ENCODE measurements at regions not wholly inside any gene's neighbourhood (a gene's known extent, or its start where the extent isn't known, plus 50 kb on each side); places are given as distances from the start of the nearest gene placed in this dataset.

DNA sequence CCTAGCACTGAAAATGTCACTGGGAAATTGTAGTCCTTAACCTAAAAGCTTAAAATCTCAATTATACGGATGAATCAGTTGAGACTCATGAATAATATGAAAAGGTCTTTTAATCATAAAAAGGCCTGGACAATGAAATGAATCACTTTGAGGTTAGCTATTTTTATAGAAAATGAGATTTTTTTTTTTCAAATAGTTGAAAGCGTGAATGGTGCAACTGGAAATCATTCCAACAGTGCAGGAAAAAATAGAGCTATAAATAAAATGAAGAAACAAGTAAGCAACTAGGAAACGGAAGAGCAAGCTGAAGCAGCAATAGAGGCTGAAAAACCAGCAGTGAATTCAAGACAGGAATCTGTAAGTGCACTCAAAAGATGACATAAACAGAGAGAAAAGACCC is 142.9 kb downstream of the BACH1 start:
- peak; percentile 24 for DNase-seq (ENCODE audit: low spot score)

DNA sequence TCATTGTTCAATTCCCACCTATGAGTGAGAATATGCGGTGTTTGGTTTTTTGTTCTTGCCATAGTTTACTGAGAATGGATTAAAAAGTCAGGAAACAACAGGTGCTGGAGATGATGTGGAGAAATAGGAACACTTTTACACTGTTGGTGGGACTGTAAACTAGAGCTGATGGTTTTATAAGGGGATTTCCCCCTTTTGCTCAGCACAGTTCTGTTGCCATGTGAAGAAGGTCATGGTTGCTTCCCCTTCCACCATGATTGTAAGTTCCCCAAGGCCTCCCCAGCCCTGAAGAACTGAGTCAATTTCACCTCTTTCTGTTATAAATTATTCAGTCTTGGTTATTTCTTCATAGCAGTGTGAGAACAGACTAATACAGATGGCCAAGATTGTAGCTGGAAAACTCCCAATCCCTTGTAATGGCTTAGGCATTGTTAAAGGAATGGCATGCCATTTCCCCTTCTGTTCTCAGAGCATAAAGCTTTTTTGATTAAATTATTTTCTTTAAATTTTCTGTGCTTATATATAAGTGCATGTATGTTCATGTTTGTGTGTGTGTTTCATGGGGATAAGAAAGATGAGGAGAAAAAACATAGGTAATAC is 144.8 kb downstream of the BACH1 start:
- DNase-seq (ENCODE audit: low spot score), result no peak

DNA sequence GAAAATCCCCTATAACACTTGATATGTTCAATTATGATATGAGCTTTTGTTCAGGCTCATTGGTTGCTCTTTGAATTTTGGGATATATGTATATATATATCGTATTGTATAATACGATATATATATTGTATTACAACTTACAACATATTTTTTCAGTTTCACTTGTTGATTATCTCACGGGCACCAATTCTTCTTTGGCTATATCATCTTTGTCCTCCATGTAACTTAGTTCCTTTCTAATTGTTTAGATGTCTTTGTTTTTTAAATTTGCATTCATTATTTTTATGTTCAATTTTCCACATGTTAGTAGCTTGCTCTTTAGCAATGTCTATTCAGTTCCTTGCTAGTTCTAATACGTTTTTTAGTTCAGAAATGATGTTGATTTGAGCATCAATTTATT is 150.0 kb downstream of the BACH1 start:
- no peak for DNase-seq (ENCODE audit: low spot score)

DNA sequence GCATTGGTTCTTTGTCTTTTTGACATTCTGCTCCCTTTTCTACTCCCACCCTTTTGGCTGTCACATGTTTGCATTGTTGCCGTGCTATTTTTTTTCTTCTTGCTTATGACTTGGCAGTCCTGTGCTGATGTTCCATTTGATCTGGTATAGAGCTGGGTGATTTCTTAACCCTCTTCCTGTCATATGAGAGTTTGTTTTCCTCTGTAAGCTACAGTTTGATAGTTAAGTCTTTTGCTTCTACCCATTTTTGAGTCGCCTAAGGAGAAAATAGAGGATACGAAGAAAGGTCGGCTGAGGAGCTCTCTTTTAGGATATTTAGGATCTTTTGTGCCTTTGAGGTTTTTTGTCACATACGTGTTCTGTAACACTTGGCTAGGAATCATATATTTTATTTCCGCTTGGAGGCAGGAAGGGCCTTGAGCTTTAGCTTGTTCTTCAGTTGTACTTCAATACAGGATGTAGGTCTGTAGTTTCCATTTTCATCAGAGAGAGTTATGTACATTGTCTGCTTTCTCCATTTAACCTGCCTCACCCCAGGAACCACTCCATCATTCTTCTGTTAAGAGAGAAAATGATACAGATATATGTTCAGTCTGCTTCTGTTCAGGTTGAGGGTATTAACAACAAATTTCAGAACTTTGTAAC is 150.7 kb downstream of the BACH1 start:
- no peak for DNase-seq (ENCODE audit: low spot score)

DNA sequence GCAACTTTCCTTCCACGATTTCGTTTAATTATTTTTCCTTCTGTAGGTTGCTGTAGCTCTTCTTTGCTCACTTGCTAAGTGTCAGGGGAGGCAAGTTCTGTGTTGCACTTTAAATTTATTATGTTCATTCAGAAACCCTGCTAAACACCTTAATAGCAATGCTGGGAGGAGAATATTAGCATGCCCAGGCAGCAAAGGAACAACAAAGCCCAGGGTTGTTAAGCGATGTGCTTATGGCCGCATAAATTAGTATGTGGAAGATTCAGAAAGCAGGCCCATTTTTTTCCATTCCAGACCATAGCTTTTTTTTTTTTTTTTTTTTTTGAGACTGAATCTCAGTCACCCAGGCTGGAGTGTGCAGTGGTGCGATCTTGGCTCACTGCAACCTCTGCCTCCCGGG is 151.3 kb downstream of the BACH1 start:
- no peak for DNase-seq (ENCODE audit: low spot score)

DNA sequence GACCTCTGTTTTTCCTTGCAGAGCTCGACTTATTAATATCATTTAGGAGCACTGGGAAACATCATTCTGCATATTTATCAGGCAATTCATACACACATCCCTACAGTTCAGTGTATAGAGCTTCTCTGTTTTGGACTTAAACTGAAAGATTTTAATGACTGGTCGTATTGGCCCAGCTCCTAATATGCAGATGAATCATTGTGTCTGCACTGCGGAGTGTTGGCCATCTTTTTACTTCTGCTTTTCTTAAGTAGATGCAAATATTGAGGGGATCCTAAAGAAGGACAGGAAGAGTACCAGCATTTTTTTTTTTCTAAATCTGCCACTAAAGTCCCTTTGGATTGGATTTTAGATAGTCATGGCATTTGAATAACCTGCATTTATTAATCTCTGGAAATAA is 154.8 kb downstream of the BACH1 start:
- no peak for DNase-seq (ENCODE audit: low spot score)

DNA sequence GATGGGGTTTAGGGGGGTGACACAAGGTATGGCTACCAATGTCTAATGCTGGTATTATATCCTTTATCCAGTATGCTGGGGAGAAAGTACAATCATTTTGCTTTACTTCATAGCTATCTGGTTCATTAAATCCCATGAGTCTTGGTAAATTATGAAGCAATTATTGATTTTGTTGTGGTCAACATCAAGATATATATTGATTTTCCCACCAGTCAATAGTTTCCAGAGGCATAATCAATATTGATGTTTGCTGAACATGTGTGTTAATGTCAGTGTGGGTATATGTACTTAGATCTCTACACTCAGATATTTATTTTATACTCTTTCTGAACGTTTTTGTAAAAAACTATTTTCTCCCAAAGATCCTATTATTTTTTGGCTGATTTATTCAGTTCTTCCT is 155.5 kb downstream of the BACH1 start:
- no peak for DNase-seq (ENCODE audit: low spot score)

DNA sequence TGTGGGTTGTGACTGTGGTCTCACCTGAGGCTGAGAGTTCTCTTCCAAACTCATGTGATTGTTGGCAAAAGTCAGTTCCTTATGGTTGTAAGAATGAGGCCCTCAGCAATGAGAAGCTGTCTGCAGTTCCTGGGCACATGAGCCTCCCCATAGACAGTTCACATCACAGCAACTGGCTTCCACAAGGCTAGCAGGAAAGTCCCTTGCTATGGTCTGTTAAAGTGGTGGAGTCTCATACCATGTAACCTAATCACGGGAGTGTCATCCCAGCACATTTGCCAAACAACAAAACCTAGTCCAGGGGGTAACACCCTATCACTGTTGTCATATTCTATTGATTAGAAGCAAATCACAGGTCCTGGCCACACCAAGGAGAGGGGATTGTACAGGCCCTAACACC is 163.8 kb downstream of the BACH1 start:
- no peak for DNase-seq (ENCODE audit: low spot score)

DNA sequence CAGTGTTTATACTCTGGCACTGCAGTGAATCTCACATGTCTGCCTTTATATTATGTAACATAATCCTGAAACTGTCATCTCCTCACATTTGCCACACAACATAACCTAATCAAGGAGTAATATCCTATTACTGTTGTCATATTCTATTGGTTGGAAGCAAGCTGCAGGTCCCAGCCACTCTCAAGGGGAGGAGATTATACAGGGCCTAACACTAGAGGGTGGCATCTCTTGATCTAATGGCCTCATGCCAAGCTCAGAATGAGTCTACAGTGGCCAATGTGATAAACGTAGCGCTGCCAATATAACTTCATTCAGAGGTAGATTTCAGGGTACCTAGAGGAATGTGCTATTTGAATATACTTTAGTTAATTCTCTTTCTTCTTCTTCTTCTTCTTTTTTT is 166.8 kb downstream of the BACH1 start:
- DNase-seq (ENCODE audit: low spot score), result no peak

DNA sequence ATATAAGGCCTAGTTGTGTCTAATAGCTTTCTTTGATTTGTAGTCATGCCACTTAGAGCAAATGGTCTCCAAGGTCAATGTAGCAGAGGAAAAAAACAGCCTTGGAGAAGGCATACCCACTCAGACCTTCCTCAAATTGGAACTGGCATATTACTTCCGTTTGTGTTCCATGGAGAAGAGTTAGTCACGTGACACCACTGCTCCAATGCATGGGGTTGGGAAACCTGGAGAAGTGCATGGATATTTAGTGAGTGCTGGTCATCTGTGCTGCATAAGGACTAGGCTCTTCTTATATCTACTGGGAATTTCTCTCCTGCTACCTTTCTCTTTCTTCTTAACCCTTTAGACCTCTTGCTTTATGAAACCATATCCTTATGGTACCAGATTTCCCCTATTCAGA is 167.8 kb downstream of the BACH1 start:
- DNase-seq (ENCODE audit: low spot score), result no peak

DNA sequence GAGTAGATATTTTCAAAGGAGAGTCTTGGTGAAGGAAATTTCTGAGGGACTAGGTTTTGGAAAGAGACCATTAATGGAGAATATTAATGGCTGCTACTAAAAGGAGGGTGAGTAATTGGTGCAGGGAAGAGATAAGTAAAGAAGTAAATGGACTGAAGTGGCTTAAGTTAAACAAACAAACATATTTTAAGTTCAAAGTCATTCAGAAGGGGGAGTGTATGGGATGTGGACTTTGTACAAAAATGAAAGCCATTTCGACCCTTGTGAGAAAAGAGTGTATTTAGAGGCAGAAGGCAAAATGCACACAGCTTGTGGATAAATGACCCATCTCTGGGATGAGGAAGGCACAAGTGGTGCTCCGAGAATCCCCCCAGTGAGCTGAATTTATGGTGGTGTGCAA is 171.7 kb downstream of the BACH1 start:
- DNase-seq (ENCODE audit: low spot score), result no peak

DNA sequence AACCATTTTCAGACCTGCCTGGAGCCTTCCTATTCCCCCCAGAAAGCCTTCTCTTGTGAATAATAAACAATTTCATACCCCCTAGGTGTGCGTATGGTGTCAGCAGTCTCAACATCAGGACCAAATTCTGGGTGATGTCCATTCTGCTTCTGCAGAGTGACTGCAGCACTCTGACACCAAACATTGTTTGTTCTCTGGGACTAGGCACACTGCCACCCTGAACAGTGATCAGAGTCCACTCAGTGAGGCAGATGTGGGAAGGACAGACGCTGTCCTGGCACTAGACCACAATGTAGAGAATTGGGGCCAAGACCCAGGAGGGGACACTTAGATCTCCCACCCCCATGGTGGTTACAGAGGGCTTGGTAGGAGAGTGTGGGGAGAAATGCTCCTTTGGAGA is 175.1 kb downstream of the BACH1 start:
- DNase-seq (ENCODE audit: low spot score), result no peak

DNA sequence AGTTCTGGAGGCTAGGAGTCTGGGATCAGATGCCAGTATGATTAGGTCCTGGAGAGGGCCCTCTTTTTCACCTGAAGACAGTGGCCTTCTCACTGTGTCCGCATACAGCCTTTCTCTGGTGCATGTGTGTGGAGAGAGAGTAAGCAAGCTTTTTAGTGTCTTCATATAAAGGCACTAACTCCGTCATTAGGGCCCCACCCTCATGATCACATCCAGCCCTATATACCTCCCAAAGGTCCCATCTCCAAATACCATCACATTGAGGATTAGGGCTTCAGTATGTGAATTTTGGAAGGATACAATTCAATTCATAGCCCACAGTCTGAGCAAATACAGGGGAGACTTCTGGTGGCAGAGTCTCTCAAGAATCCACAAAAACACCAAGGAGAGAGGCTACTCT is 176.6 kb downstream of the BACH1 start:
- DNase-seq (ENCODE audit: low spot score), result no peak

DNA sequence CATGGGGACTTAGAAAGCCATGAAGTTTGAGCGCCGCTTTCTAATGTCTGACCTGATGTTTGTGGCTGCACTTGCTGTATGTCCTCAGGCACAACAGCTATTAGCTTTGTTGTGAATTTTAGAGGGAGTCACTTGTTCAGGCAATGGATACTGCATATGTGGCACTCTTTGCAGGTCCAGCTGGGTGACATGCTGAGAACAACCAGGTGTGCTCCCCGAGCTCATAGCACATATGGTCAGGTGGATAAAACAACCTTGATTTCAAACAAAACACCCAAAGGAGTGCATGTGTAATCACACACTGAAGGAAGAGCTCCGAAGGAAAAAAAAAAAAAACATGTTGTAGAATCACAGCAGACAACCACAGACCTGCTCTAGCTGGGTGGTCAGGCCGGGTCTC is 178.6 kb downstream of the BACH1 start:
- DNase-seq (ENCODE audit: low spot score), result no peak

DNA sequence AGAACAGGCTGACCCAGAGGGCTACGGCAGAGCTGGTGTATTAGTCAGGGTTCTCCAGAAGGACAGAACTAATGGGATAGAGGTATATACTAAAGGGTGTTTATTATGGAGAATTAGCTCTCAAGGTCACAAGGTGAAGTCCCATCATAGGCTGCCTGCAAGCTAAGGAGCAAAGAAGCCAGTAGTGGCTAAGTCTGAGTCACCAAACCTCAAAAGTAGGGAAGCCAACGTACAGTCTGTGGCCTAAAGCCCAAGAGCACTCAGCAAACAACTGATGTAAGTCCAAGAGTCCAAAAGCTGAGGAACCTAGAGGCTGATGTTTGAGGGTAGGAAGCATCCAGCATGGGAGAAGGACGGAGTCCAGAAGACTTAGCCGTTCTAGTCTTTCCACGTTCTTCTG is 179.2 kb downstream of the BACH1 start:
- DNase-seq (ENCODE audit: low spot score), result no peak

DNA sequence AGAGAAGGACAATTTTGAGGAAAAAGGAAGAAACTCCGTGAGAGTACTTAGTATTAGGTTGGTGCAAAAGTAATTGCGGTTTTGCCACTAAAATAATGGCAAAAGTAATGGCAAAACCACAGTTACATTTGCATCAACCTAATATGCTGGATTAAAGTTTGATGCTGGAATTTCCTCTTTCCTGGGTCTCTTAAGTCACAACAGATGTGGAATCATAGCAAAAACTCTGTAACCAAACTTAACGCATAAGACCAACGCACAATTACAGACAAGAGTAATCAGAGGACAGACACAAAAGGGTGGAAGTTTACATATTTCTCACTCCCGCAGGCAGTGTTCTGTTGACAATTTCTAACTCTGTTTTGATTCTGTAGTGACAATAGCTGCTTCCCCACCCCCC is 182.4 kb downstream of the BACH1 start:
- DNase-seq (ENCODE audit: low spot score), result no peak

DNA sequence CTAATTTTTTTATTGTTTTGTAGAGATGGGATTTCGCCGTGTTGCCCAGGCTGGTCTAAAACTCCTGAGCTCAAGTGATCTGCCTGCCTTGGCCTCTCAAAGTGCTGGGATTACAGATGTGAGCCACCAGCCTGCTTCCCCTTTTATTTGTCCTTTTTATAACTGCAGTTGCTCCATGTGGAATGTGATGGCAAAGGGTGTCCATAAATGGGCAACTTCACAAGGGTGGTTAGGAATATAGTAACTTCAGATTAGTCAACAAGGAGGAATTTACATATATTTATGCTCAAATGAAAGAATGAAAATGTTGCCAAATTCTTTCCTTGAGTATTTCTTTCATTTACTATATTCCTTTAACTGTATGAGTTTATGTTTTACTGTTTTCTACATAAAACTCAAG is 182.9 kb downstream of the BACH1 start:
- no peak for DNase-seq (ENCODE audit: low spot score)

DNA sequence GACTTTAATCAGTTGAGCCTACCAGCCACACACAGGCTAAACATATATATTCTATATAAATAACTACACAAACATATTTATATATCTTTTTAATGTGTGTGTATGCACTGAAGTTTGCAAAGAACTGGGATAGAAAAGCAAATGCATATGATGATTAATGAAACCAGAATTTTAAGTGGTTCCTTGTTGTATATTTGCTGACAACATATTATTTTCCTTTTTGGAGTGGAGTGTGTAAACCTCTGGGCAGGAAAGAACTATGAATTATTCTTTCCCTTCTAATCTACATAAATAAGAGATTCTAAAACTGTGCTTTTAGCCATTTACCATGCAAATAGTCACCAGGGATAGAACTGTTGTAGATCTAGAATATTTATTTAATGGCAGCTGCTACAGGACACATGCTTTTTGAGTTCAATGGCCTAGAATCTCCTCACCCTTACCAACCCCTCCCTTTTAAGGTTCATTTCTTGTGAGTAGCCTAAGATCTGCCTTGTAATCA is 187.6 kb downstream of the BACH1 start:
- no peak for DNase-seq (ENCODE audit: low spot score)

Data from COLO829 (cell line).